GM19043 (cell line): ENCODE measurements at regions not wholly inside any gene's neighbourhood (a gene's known extent, or its start where the extent isn't known, plus 50 kb on each side); places are given as distances from the start of the nearest gene placed in this dataset.

Source experiments
- ATAC-seq: cut with Tn5 transposase; IDR thresholded peaks from one replicate; pipeline ENCODE4 v1.9.1; 2021; ENCODE audit warnings: low read depth; ENCODE audit not compliant: unreplicated experiment

DNA sequence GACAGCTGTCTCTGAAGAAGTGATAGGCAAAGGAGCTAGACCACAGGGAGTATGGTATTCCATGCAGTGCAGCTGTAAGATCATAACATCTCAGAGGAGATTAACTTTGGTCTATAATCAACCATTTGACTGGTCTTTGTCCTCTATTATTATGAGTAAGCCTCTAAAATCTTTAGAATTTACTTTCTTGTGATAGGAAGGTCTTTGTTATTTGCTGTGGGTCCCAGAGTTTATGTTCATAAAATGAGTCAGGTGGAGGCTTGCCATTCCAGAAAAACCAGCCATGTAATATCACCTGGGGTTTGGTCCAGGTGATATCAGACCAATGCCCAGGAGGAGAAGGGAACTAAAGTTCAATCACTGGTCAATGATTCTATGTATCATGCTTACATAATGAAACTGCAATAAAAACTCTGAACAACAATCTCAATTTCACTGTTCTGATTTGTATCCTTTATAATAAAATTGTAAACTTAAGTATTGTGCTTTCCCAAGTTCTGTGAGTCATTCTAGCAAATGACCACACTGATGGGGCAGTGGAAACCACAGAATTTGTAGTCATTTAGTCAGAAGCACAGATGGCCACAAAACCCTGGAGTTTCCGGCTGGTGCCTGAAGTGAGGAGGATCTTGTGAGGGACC is 239.6 kb upstream of the TRAM1L1 start:
- no peak for ATAC-seq

DNA sequence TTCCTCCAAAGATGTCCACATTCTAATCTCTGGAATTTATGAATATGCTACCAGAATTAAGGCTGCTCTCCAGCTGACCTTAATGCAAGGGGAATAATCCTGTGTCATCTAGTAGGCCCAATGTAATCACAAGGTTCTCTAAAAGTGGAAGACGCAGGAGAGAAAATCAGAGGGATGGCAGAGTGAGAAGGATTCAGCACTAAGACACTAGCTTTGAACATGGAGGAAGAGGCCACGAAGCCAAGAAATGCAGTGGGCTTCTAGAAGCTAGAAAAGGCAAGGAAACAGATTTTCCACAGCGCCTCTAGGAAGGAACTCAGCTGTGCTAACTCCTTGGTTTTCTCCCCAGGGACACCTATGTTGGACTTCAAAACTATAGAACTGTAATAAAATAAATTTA is 240.7 kb upstream of the TRAM1L1 start:
- ATAC-seq, result no peak

DNA sequence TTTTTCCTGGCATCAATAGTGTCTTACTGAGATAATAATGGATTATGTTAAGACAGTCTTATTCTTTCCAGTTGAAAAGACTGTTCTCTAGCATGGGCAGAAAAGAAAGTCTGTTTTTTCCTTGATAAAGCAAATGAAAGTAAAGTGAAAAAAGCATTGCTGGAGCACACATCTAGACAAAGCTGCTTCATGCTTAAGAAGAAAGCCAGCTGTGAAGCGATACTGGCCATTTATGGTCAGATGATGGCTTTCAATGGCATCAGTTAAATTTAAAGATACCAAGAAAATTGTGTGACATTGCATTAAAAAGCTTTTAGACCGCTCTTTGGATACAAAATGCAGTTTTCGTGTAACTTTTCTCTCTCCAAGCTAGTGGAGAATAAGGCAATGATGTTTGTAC is 242.1 kb upstream of the TRAM1L1 start:
- ATAC-seq, result no peak

DNA sequence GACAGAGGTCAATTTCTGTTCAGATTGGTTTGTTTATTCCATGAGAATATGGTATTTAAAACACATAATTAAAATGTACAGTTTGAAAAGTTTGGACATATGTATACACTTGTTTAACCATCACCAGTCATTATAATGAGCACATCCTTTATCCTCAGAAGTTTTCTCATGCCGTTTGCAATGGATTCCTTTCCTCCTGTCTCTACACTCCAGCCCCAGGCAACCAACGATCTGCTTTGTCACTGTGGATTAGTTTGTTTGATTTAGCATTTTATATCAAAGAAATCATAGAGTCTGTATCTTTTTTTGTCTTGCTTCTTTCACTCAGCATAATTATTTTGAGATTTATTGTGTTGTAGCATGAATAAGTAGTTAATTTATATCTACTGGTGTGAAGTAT is 243.0 kb upstream of the TRAM1L1 start:
- ATAC-seq, result no peak

DNA sequence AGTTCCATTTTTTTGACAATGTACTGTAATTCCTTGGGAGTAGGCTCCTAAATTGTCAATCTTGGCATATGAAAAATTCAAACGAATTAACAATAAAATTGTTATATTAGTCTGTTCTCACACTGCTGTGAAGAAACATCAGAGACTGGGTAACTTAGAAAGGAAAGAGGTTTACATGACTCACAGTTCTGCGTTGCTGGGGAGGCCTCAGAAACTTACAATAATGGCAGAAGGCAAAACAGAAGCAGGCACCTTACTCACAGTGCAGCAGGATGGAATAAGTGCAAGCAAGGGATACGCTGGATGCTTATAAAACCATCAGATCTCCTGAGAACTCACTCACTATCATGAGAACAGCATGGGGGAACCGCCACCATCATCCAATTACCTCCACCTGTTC is 246.4 kb upstream of the TRAM1L1 start:
- no peak for ATAC-seq

DNA sequence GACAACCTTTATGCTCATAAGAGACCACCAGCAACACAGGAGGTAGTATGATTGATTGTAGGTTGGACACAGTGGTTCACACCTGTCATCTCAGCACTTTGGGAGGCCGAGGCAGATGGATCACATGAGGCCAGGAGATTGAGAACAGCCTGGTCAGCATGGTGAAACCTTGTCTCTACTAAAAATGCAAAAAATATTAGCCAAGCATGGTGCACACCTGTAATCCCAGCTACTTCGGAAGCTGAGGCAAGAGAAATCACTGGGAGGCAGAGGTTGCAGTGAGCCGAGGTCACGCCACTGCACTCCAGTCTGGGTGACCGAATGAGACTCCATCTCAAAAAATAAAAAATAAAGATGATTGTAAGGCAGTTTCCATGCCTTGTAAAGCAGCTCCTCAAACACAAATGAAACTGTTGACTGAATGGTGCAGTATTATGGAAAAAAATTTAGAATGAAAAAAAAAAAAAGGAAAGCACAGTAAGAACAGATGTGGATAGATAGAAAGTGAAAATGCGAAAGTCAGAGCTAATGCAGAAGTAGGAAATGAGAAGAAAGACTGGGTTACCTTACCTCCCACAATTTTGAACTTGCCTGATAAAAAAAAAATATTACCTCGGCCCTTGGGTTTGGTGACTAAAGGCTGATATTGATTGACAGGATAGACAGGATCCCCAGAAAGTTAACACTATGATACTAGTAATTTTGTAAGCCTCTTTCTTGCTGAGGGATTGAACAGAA is 249.2 kb upstream of the TRAM1L1 start:
- no peak for ATAC-seq

DNA sequence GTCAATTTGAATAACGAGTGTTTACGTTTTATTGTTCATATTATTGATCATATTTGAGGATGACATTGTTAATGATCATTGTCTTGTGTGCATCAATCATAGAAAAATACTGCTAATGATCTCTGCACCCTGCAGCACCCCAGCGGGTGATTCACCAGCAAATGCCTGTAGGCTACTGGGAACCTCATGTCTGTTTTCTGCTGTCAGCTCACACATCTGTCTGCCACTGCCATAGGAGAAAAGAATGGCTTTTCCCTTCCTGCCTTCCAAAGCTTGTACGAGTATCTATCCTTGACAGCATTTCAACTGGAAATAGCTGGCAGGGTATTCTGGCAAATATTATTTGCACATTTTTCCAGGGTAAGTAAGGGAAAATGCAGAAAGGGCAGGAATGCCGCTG is 272.1 kb upstream of the TRAM1L1 start:
- no peak for ATAC-seq

DNA sequence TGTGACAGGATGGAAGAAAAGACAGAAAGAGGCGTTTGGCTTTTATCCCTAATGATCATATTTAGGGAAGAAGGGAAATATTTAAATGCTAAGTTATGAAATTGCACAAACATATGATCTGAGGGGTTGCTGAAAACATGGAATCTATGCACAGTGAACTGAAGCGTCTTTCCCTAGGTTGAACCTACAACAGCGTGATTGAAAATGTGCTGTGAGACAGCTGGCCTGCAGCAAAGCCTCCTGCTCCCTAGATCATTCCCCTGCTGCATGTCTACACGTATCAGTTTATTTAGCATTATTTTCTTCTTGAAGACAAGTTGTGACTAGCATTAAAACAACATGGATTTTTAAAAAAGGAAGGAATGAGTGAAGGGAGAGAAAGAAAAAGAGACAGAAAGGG is 272.5 kb upstream of the TRAM1L1 start:
- ATAC-seq, result no peak

DNA sequence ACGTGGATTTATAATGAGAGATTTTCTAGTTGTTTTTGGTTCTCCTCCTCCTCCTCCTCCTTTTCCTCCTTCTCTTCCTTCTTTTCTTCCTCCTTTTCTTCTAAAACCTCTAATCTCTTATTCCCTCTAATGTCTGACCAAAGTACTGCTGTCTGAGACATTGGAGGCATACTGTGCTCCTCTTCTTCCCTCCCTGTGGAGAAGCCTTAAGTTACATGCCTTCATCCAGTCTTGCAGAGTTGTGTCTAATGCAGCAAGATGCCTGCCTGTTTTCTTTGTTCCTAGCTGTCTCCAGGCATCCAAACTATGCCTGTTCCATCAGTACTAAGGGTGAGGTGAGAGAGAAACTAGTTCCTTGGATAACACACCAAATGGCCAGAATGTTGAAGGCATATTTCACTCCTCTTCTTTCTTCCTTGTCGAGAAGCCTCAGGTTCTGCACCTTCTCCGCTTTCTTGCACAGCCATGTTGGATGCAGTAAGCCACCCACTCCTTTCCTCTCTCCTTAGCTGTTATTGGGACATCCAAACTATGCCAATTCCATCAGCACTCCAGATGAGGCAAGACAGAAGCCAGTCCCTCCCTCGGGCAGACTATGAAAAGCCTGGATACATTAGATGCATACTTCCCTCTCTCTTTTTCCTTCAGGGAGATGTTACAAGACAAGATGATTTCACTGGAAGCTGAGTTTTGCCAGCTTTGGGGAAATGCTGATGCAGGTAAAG is 285.7 kb upstream of the TRAM1L1 start:
- ATAC-seq, result no peak

DNA sequence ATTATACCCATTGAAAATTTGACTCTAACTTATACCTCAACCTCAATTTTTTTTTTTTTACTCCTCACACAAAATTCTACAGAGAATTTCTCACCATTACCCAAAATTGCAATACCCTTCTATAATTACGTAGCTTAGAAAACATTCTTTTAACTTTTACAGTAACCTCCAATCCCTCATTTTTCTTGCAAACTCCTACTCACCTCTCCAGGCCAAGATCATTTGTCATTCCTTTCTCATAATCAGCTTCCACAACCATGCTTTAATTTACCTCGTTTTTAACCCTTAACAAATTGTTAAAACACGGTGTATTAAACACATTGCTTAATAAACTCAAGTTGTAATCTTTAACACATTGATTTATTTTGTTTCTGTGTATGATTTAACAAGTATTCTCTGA is 289.7 kb upstream of the TRAM1L1 start:
- no peak for ATAC-seq

DNA sequence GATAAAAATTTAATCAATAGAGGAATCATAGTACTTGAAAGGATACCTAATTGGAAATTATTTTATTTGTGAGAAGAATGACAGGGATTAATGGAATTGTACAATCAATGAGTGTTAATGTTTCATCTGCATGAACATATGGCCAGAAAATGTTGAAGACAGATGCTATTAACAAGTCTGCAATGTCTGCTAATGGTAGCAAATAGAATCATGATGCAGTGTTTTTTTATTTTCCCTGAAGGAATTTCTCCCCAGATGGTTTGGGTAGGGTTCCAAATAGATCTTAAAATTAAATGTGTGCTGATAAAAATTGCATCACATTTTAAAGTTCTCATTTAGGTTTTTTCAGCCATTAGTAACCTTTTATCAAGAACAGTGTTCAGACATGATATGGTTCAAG is 291.3 kb upstream of the TRAM1L1 start:
- ATAC-seq, result no peak

DNA sequence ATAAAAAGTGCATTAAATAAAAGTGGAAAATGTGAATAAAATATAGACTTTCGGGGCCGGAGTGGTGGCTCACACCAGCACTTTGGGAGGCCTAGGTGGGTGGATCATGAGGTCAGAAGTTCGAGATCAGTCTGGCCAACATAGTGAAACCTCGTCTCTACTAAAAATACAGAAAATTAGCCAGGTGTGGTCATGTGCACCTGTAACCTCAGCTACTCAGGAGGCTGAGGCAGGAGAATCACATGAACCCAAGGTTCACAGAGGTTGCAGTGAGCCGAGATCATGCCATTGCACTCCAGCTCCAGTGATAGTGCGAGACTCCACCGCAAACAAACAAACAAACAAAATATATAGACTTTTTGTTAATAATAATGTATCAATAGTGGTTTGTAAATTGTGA is 293.6 kb upstream of the TRAM1L1 start:
- no peak for ATAC-seq

DNA sequence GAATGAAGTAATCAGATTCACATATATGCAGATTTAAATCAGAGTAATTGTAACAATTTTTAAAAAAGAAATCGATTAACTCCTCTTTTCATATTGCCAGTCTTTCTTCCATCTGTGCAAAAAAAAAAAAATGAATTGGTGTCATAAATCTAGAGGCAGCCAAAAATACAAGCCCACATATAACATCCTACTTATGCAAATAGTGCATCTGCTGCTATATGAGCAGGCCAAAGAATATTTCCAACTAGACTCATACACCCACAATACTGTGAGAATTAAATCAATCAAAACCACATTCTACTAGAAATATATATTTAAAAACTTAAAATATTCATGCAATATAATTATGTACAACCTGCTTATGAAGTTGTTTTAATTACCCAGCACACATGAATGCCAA is 298.1 kb upstream of the TRAM1L1 start:
- no peak for ATAC-seq

DNA sequence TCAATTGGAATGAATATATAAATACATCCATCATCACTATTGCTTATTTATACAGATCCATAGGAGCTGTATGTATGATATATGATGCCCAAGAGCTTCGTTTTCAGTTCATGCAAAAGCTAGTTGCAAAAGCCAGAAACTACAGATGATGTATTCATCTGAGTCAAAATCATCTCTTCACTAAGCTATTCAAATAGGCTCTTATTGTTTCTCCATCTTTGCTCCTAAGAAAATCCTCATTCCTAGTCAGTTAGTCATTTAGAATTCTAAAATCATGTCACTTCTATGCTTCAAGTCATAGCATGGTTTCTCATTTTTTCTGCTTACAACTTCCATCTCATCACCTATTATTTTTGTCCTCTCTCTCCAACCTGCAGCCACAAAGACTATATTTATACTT is 300.1 kb upstream of the TRAM1L1 start:
- no peak for ATAC-seq

DNA sequence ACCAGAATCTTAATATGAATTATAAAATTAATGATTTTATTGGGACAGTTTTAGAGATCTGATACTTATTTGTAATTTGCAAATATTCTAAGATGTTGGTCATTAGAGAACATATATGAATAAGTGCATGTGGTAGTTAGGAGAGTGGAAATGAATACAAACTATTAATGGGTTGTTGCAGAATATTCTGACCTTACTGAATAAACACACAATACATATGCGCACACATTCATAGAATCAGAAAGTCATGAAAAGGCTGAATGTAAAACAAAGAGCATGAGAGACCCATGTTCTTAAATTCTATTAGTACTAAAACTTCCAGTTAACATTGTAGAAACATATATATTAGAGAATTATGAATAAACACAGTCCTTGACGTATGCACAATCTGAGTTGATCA is 301.7 kb upstream of the TRAM1L1 start:
- ATAC-seq, result no peak

DNA sequence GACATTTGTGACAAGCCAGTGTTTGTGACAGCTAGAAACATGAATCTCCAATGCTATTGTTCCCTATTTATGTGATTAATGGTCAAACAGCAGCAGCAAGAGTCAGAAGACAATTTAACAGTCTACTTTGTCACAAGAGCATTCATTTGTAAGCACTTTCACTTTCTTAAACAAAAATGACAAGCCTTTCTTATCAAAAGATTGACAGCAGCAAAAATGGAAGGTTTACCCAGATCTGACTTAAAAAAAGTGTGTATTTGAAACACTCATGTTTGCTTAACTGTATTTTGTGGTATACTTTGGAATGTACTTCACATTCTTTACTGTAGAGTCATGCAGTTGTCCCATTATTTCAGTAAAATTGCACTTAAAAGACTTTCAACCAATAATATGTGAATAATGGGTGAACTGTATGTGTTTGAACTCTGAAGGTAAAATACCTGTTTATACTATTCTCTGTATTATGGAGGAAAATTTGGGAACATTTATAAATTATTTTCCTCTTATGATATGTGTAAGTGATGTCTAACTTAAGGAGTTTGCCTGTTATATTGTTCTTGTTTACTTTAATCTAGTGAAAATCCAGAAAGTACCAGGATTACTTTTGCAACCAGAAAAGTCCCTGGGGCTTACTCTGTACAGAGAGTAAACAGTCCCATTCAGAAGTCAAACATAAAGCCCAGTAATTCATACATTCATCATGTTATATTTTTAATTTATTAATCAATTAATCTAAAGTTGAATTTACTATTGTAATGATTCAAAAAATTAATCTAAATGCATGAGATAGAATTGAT is 314.9 kb upstream of the TRAM1L1 start:
- ATAC-seq, result no peak

DNA sequence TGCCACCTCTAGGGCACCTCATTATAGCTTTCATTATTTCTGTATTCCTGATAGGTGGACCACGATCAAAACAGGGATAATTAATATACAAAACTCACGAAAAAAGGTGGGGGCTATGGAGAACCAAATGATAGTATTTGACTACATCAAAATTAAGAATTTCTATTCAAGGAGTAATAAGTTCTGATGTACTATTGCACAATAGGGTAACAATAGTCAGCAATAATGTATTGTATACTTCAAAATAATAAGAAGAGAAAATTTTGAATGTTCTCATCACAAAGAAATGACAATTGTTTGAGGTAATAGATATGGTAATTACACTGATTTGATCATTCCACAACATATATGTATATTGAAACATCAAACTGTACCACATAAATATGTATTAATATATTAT is 327.3 kb upstream of the TRAM1L1 start:
- ATAC-seq, result no peak

DNA sequence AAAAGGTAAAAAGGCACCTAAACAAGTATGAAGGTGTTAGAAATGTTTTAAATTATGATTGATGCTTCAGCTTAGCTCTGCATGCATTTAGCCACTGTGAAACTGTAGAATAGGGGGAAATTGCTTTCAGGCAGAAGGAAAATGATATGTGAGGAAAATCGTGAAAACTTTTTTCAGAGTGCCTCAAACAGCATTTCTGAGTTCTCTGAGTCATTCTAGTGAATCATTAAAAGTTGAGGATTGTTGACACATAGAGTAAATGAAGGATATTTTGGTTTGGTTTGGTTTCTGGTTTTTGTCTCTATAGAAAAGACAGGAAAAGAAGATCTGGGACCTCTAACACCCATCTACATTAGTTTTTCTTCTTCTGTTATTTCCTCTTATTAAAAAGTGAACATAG is 332.5 kb upstream of the TRAM1L1 start:
- no peak for ATAC-seq

DNA sequence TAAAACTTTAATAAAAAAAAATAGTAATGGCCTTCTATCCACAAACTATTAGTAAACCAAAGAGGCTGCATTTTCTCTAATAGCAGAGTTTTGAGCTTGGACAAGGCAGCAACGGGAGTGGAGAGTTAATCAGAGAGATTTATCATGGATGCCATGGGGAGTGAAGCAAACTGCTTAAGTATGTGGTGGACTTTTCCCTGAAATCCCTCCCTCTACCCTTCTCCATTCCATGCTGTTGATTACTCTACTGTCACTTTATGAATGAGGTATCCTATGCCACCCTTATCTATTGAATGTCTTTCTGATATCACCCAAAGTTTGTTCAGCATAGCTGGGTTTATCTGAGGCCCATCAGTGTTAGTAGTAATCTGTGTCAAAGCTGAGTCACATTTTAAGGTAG is 335.6 kb upstream of the TRAM1L1 start:
- ATAC-seq, result no peak

DNA sequence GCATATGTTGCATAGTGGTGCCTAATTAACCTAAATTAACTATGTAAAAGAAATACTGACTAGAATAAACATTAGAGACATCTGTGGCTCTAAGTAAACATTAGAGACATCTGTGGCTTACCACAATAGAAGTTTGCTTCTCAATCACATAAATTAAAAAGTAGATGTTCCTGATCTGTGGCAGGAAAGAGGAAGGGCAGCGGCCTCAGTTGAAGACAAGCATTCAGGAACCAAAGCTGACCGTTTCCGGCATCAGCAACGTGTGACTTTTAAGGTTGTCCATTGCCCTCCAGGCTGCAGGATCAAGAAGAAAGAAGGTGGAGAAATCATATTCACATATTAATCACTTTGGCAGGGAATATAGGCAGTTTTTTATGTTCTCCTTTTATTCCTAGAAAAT is 336.3 kb upstream of the TRAM1L1 start:
- ATAC-seq, result no peak

DNA sequence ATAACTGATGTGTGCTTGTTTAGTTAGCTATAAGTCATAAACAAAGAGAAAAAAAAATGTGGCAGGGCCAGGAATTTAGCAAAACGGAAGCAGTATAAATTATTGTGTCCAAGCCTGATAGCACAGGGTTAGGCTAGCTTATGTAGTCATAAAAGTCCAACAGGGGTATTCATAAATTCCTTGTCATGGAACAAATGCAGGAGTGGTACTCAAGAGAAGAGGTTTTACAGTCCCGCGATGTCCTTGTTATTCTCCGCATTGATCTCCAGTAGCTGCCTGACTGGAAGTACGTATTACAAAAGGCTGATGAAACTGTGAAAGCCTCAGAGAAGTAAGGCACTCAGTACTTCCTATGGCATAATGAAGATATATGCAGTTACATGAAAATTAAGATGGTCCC is 336.9 kb upstream of the TRAM1L1 start:
- no peak for ATAC-seq
